ES-I3 (cell line): ENCODE measurements at regions not wholly inside any gene's neighbourhood (a gene's known extent, or its start where the extent isn't known, plus 50 kb on each side); places are given as distances from the start of the nearest gene placed in this dataset.

Experiments used
- H3K36me3 ChIP-seq: 2 replicates; pipeline ENCODE4 v1.6.1; 2013; ENCODE audit warnings: mild to moderate bottlenecking, low read length, control low read depth, moderate library complexity; ENCODE audit not compliant: insufficient read depth
- H3K4me1 ChIP-seq: 2 replicates; pipeline ENCODE4 v1.6.1; 2013; ENCODE audit warnings: mild to moderate bottlenecking, control low read depth, low read length; ENCODE audit not compliant: insufficient read depth
- H3K9ac ChIP-seq: 2 replicates; pipeline ENCODE4 v1.6.1; 2013; ENCODE audit warnings: low read depth, mild to moderate bottlenecking, low read length, moderate library complexity
- H3K9me3 ChIP-seq: 2 replicates; pipeline ENCODE4 v1.6.1; 2013; ENCODE audit warnings: mild to moderate bottlenecking, low read length, moderate library complexity; ENCODE audit not compliant: control insufficient read depth, insufficient read depth

GRCh38 chr18:71902482-71902881 lies 641.7 kb downstream of the CBLN2 start:
- no peak overlapping the region for H3K9ac ChIP-seq
- no peaks in the 10 kb centered on the region for H3K36me3 ChIP-seq
- no peaks in the 10 kb centered on the region for H3K9me3 ChIP-seq
- H3K4me1 ChIP-seq: no peaks in the 10 kb centered on the region

GRCh38 chr18:71899707-71900472 lies 644.3 kb downstream of the CBLN2 start:
- no peak overlapping the region for H3K9ac ChIP-seq
- no peaks in the 10 kb centered on the region for H3K36me3 ChIP-seq
- no peaks in the 10 kb centered on the region for H3K4me1 ChIP-seq
- H3K9me3 ChIP-seq: no peaks in the 10 kb centered on the region

- Histone ChIP-seq H3K9ac (no peak overlapping the region), H3K9me3 (no peaks in the 10 kb centered on the region), H3K4me1 (no peaks in the 10 kb centered on the region), H3K36me3 (no peaks in the 10 kb centered on the region)
Observed at GRCh38 chr18:71899183-71899582, 645.0 kb downstream of the CBLN2 start.

GRCh38 chr18:71887509-71887908 lies 656.6 kb downstream of the CBLN2 start:
- Histone ChIP-seq H3K4me1 (no peaks in the 10 kb centered on the region), H3K9me3 (no peaks in the 10 kb centered on the region), H3K9ac (no peak overlapping the region), H3K36me3 (no peaks in the 10 kb centered on the region)

- no peaks in the 10 kb centered on the region for H3K9me3 ChIP-seq
- H3K9ac ChIP-seq: no peak overlapping the region
- H3K4me1 ChIP-seq: 0 out of 2 replicates have a peak, but pooled peaks cover 4% of the 10 kb centered on the region
- H3K36me3 ChIP-seq: no peaks in the 10 kb centered on the region
Observed at GRCh38 chr18:71878226-71878625, 665.9 kb downstream of the CBLN2 start.

GRCh38 chr18:71873695-71874094 lies 670.4 kb downstream of the CBLN2 start:
- Histone ChIP-seq H3K36me3 (no peaks in the 10 kb centered on the region), H3K9me3 (no peaks in the 10 kb centered on the region)

GRCh38 chr18:71865888-71866287 lies 678.3 kb downstream of the CBLN2 start:
- Histone ChIP-seq H3K36me3 (no peaks in the 10 kb centered on the region), H3K9me3 (no peaks in the 10 kb centered on the region), H3K9ac (no peak overlapping the region), H3K4me1 (no peaks in the 10 kb centered on the region)

More at GRCh38 chr18:71873695-71874094, 670.4 kb downstream of the CBLN2 start:
- H3K9ac ChIP-seq: no peak overlapping the region
- H3K4me1 ChIP-seq: no peaks in the 10 kb centered on the region

- no peaks in the 10 kb centered on the region for H3K36me3 ChIP-seq
- H3K4me1 ChIP-seq: no peaks in the 10 kb centered on the region
- H3K9me3 ChIP-seq: no peaks in the 10 kb centered on the region; the same call in 1 of the 2 replicates
- H3K9ac ChIP-seq: no peak overlapping the region
Observed at GRCh38 chr18:71850602-71851001, 693.5 kb downstream of the CBLN2 start.

GRCh38 chr18:71849407-71849806 lies 694.7 kb downstream of the CBLN2 start:
- H3K9me3 ChIP-seq: no peaks in the 10 kb centered on the region; the same call in 1 of the 2 replicates
- no peaks in the 10 kb centered on the region for H3K4me1 ChIP-seq
- no peaks in the 10 kb centered on the region for H3K36me3 ChIP-seq
- no peak overlapping the region for H3K9ac ChIP-seq

GRCh38 chr18:71846716-71847115 lies 697.4 kb downstream of the CBLN2 start:
- no peaks in the 10 kb centered on the region for H3K4me1 ChIP-seq
- H3K9ac ChIP-seq: no peak overlapping the region
- no peaks in the 10 kb centered on the region; the same call in 1 of the 2 replicates for H3K9me3 ChIP-seq
- no peaks in the 10 kb centered on the region for H3K36me3 ChIP-seq

- no peak overlapping the region for H3K9ac ChIP-seq
- no peaks in the 10 kb centered on the region for H3K36me3 ChIP-seq
- no peaks in the 10 kb centered on the region; the same call in 1 of the 2 replicates for H3K9me3 ChIP-seq
Observed at GRCh38 chr18:71844814-71845213, 699.3 kb downstream of the CBLN2 start.

GRCh38 chr18:71842666-71843065 lies 701.5 kb downstream of the CBLN2 start:
- Histone ChIP-seq H3K9me3 (no peaks in the 10 kb centered on the region), H3K4me1 (no peaks in the 10 kb centered on the region), H3K36me3 (no peaks in the 10 kb centered on the region), H3K9ac (no peak overlapping the region)

More at GRCh38 chr18:71844814-71845213, 699.3 kb downstream of the CBLN2 start:
- H3K4me1 ChIP-seq: no peaks in the 10 kb centered on the region

GRCh38 chr18:71837547-71837946 lies 706.6 kb downstream of the CBLN2 start:
- Histone ChIP-seq H3K9me3 (no peaks in the 10 kb centered on the region), H3K4me1 (no peaks in the 10 kb centered on the region), H3K36me3 (no peaks in the 10 kb centered on the region), H3K9ac (no peak overlapping the region)

- no peaks in the 10 kb centered on the region for H3K4me1 ChIP-seq
- H3K9me3 ChIP-seq: no peaks in the 10 kb centered on the region
- H3K9ac ChIP-seq: no peak overlapping the region
- H3K36me3 ChIP-seq: no peaks in the 10 kb centered on the region
Observed at GRCh38 chr18:71832946-71833617, 711.1 kb downstream of the CBLN2 start.

GRCh38 chr18:71831039-71831438 lies 713.1 kb downstream of the CBLN2 start:
- Histone ChIP-seq H3K36me3 (no peaks in the 10 kb centered on the region), H3K9ac (no peak overlapping the region), H3K9me3 (no peaks in the 10 kb centered on the region), H3K4me1 (no peaks in the 10 kb centered on the region; the same call in 1 of the 2 replicates)
